HAP-1 (cell line): ENCODE measurements at regions not wholly inside any gene's neighbourhood (a gene's known extent, or its start where the extent isn't known, plus 50 kb on each side); places are given as distances from the start of the nearest gene placed in this dataset.

Experiments
- DNase-seq, 2 experiments: peaks; one replicate each; pipeline ENCODE4 v3.0.0-alpha.2; 2016 to 2020; ENCODE audit warnings: low spot score in 2 of 2
- H3K27me3 ChIP-seq: fragments of 250-450 bp; sonication (Bioruptor Pico); 2 replicates; pipeline ENCODE4 v1.5.1; 2020; ENCODE audit warnings: low read depth, mild to moderate bottlenecking, moderate library complexity
- H3K36me3 ChIP-seq: fragments of 250-450 bp; sonication (Bioruptor Pico); replicated peaks from 2 replicates; pipeline ENCODE4 v1.5.1; 2020; ENCODE audit warnings: mild to moderate bottlenecking
- H3K4me1 ChIP-seq: fragments of 250-450 bp; sonication (Bioruptor Pico); 2 replicates; pipeline ENCODE4 v1.5.1; 2020; ENCODE audit warnings: mild to moderate bottlenecking
- H3K4me3 ChIP-seq: fragments of 250-450 bp; sonication (Bioruptor Pico); 2 replicates; pipeline ENCODE4 v1.5.1; 2020; ENCODE audit warnings: mild to moderate bottlenecking, moderate library complexity
- H3K9me3 ChIP-seq: fragments of 250-450 bp; sonication (Bioruptor Pico); 2 replicates; pipeline ENCODE4 v1.5.1; 2020; ENCODE audit warnings: mild to moderate bottlenecking, moderate library complexity
- in situ Hi-C: fragments of 300-500 bp; cut with MboI; formaldehyde crosslinking; loops from 3 replicates; pipeline ENCODE4 v1.14.3; 2020; ENCODE audit warnings: low sequenced_read_pairs, inconsistent platforms, mixed read lengths

- Histone ChIP-seq H3K4me3 (no peak overlapping the region), H3K4me1 (peaks cover 18% of the 10 kb centered on the region), H3K27me3 (0 out of 2 replicates have a peak, but pooled peaks cover 3% of the 10 kb centered on the region), H3K9me3 (no peaks in the 10 kb centered on the region), H3K36me3 (no peaks in the 10 kb centered on the region)
- no peak for DNase-seq
- in situ Hi-C loops = no loop called here
Measured at GRCh38 chr3:181943285-181943684, 231.6 kb downstream of the SOX2 start.

- peaks cover 11% of the 10 kb centered on the region for H3K4me1 ChIP-seq
- peak; percentile 53 to 88 for DNase-seq
- no peaks in the 10 kb centered on the region for H3K9me3 ChIP-seq
- H3K36me3 ChIP-seq = no peaks in the 10 kb centered on the region
- H3K27me3 ChIP-seq = no peaks in the 10 kb centered on the region
- in situ Hi-C loops = no loop called here
- H3K4me3 ChIP-seq = no peak overlapping the region
Measured at GRCh38 chr3:181947606-181948005, 235.9 kb downstream of the SOX2 start.

- DNase-seq = no peak
- Histone ChIP-seq H3K27me3 (no peaks in the 10 kb centered on the region), H3K36me3 (no peaks in the 10 kb centered on the region), H3K4me1 (peaks cover 18% of the 10 kb centered on the region), H3K9me3 (no peaks in the 10 kb centered on the region), H3K4me3 (no peak overlapping the region)
- in situ Hi-C loops = no loop called here
Measured at GRCh38 chr3:181948286-181948685, 236.6 kb downstream of the SOX2 start.

DNA sequence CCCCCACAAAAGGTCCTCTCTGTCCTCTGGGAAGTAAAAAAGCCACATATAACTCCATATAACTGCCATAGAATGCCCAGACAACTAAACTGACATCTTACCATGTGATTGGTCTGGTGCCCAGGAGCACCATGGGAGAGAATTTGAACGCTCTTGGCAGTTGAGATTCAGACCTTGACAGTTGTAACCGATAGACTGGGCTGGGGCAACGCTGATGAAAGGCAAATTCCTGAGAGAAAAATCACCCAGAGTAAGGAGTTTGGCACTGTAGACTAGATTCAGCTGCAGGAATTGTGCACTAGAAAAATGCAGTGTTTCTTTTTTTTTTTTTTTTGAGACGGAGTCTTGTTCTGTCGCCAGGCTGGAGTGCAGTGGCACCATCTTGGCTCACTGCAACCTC is 240.5 kb downstream of the SOX2 start:
- Histone ChIP-seq H3K36me3 (no peaks in the 10 kb centered on the region), H3K4me3 (no peak overlapping the region), H3K4me1 (peaks cover 30% of the 10 kb centered on the region), H3K27me3 (no peaks in the 10 kb centered on the region), H3K9me3 (no peaks in the 10 kb centered on the region; the same call in 1 of the 2 replicates)
- in situ Hi-C loops = no loop called here
- no peak for DNase-seq

DNA sequence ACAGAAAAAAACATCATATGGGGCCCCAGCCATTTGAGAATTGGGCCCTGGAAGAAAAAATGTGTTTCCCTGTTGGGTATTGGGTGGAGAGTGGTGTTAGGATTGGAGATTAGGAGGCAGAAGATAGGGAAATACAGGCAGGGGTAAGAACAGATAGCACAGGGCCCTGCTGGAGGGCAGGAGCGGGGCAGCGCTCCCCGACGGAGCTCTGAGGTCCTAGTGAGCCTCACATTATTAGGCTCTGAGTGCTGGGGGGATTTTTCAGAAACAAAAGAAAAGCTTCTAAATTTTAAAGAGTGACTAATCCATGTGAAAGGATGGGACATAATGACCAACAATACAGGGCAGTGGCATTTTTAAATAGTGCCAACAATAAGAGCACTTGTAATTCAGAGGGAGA is 241.2 kb downstream of the SOX2 start:
- in situ Hi-C loops = no loop called here
- DNase-seq = peak; percentile 56 to 78
- Histone ChIP-seq H3K27me3 (no peaks in the 10 kb centered on the region), H3K9me3 (no peaks in the 10 kb centered on the region; the same call in 1 of the 2 replicates), H3K4me1 (peaks cover 27% of the 10 kb centered on the region), H3K36me3 (no peaks in the 10 kb centered on the region), H3K4me3 (no peak overlapping the region)

- no peaks in the 10 kb centered on the region for H3K27me3 ChIP-seq
- H3K36me3 ChIP-seq = no peaks in the 10 kb centered on the region
- in situ Hi-C loops = no loop called here
- H3K4me3 ChIP-seq = no peak overlapping the region
- DNase-seq = no peak
- peaks cover 27% of the 10 kb centered on the region for H3K4me1 ChIP-seq
- H3K9me3 ChIP-seq = no peaks in the 10 kb centered on the region; the same call in 1 of the 2 replicates
Measured at GRCh38 chr3:181955566-181955965, 243.8 kb downstream of the SOX2 start.

DNA sequence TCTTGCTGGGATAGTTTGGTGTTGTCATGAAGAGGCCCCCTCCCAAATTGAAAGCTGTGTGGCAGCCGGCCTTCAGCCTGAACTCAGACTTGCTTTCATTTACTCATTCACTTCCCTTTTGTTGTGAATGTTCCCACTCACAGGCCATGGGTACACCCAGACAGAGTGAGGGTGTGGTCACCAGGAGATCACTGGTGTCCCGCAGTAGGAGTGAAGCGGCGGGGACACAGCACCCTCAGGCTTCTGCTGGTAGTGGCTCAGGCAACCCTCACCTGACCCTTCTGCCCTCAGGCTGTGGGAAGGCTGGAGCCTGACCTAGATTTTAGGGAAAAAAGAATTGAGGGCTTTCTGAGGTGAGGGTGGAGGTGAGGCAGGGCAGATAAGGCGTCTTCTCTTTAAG is 244.4 kb downstream of the SOX2 start:
- Histone ChIP-seq H3K4me3 (no peak overlapping the region), H3K9me3 (no peaks in the 10 kb centered on the region; the same call in 1 of the 2 replicates), H3K27me3 (no peaks in the 10 kb centered on the region), H3K4me1 (peaks cover 27% of the 10 kb centered on the region), H3K36me3 (no peaks in the 10 kb centered on the region)
- in situ Hi-C loops = no loop called here
- DNase-seq = no peak

DNA sequence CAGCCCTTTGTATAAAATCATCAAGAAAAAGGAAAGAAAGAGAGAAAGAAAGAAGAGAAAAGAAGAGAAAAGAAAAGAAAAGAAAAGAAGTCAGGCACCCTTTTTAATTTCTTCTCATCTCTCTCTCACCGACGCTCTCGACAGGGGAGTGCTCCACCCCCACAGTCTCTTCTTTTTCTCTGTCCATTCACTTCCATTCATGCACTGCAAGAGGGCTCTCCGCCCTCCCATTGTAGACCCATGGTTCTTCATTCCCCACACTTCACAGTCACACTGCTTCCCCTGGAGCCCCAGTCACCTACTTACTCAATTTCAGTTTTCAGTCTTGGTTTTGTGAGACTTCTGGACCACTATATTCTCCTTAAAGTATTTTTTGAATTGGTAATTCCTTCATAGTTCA is 254.7 kb downstream of the SOX2 start:
- Histone ChIP-seq H3K4me3 (no peak overlapping the region), H3K27me3 (peaks cover 2% of the 10 kb centered on the region; the same call in 1 of the 2 replicates), H3K4me1 (no peaks in the 10 kb centered on the region), H3K9me3 (no peaks in the 10 kb centered on the region), H3K36me3 (no peaks in the 10 kb centered on the region)
- no peak for DNase-seq
- in situ Hi-C loops = no loop called here

DNA sequence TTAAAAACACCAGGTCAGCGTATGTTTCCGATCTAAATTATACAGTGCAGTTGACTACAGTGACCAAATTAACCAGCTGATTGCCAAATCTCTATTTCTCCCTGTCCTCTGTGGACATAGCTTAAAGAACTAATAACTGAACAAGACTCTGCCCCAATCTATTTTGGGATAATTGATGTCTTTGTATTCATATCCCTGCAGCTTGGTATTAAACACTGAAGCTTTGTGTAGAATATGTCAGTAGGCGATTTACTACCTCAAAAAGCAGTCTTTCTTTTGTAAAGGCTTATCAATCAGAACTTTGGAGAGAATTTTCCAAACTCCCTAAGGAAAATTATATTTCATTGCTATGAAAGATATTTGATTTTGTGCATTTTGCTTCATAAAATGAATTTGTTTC is 258.2 kb downstream of the SOX2 start:
- no peak for DNase-seq
- Histone ChIP-seq H3K4me3 (no peak overlapping the region), H3K36me3 (no peaks in the 10 kb centered on the region), H3K9me3 (no peaks in the 10 kb centered on the region), H3K27me3 (peaks cover 2% of the 10 kb centered on the region; the same call in 1 of the 2 replicates), H3K4me1 (no peaks in the 10 kb centered on the region)
- in situ Hi-C loops = no loop called here

DNA sequence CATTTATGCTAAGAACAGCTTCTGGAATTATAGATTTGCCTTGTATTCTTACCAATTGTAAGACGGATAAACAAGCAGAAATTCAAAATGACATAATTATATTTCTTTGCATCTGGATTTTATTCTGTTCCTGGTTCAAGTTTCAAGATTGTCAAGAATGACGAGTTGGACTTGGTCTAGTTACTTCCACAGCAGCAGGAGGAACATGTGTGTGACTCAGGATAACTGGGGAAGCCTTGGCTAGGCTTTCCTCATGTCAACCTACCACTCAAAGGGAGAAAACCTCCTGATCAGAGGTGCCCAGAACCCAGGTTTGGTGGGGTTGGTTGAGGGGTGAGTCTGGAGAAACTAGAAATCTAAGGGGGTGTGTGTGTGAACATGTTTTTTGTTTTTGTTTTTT is 259.7 kb downstream of the SOX2 start:
- in situ Hi-C loops = no loop called here
- H3K27me3 ChIP-seq = peaks cover 2% of the 10 kb centered on the region; the same call in 1 of the 2 replicates
- H3K4me3 ChIP-seq = no peak overlapping the region
- H3K36me3 ChIP-seq = no peaks in the 10 kb centered on the region
- no peaks in the 10 kb centered on the region for H3K9me3 ChIP-seq
- no peaks in the 10 kb centered on the region for H3K4me1 ChIP-seq
- no peak for DNase-seq

- Histone ChIP-seq H3K4me1 (no peaks in the 10 kb centered on the region), H3K36me3 (no peaks in the 10 kb centered on the region), H3K27me3 (peaks cover 5% of the 10 kb centered on the region; the same call in 1 of the 2 replicates), H3K4me3 (no peak overlapping the region), H3K9me3 (no peaks in the 10 kb centered on the region)
- in situ Hi-C loops = no loop called here
- no peak for DNase-seq
Measured at GRCh38 chr3:181974198-181974597, 262.5 kb downstream of the SOX2 start.

- in situ Hi-C loops = no loop called here
- DNase-seq = no peak
Measured at GRCh38 chr3:181976526-181976925, 264.8 kb downstream of the SOX2 start.

GRCh38 chr3:181985386-181985785 is 273.7 kb downstream of the SOX2 start:
- Histone ChIP-seq H3K9me3 (no peaks in the 10 kb centered on the region; the same call in 1 of the 2 replicates), H3K4me1 (no peaks in the 10 kb centered on the region), H3K27me3 (no peaks in the 10 kb centered on the region), H3K4me3 (no peak overlapping the region), H3K36me3 (no peaks in the 10 kb centered on the region)
- in situ Hi-C loops = no loop called here
- no peak for DNase-seq

More at GRCh38 chr3:181976526-181976925, 264.8 kb downstream of the SOX2 start:
- H3K4me3 ChIP-seq = no peak overlapping the region
- H3K36me3 ChIP-seq = no peaks in the 10 kb centered on the region
- H3K4me1 ChIP-seq = no peaks in the 10 kb centered on the region
- H3K9me3 ChIP-seq = no peaks in the 10 kb centered on the region
- H3K27me3 ChIP-seq = peaks cover 3% of the 10 kb centered on the region; the same call in 1 of the 2 replicates

DNA sequence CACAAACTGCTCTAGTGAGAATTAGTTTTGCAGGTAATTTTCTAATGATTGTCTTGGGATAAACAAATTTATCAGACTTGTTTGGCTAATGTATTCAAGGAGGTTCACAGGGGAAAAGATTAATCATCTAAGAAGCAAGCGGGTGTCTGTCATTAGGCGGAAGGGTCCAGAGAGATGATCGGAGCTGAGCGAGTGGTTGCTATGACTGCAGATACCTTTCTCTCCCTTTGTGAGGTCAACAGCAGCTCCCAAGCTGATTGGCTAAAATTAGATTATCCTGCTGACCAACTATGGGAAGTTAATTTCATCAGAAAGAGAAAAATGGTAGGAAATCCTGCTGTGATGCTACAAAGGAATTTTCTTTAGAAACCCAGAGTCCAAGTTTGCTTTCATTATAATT is 276.0 kb downstream of the SOX2 start:
- Histone ChIP-seq H3K9me3 (no peaks in the 10 kb centered on the region; the same call in 1 of the 2 replicates), H3K36me3 (no peaks in the 10 kb centered on the region), H3K4me3 (no peak overlapping the region), H3K4me1 (no peaks in the 10 kb centered on the region), H3K27me3 (no peaks in the 10 kb centered on the region)
- no peak for DNase-seq
- in situ Hi-C loops = no loop called here

- no peak for DNase-seq
- no peaks in the 10 kb centered on the region for H3K36me3 ChIP-seq
- no peak overlapping the region for H3K4me3 ChIP-seq
- in situ Hi-C loops = no loop called here
- H3K9me3 ChIP-seq = no peaks in the 10 kb centered on the region
- H3K27me3 ChIP-seq = no peaks in the 10 kb centered on the region
- no peaks in the 10 kb centered on the region for H3K4me1 ChIP-seq
Measured at GRCh38 chr3:181998828-181999227, 287.1 kb downstream of the SOX2 start.
